ENCODE measurements at regions not wholly inside any gene's neighbourhood (a gene's known extent, or its start where the extent isn't known, plus 50 kb on each side); places are given as distances from the start of the nearest gene placed in this dataset.

GRCh38 chrX:75911716-75912115, 126.7 kb upstream of the MAGEE2 start:
- ChIA-PET POLR2A (no interaction called here), CTCF (no interaction called here)
- Histone ChIP-seq H3K36me3 (ENCODE audit: control insufficient read depth in 2 of 2, insufficient read depth in 1 of 2, low read length in 2 of 2) (no peaks in the 10 kb centered on the region), H3K4me3 (ENCODE audit: low read depth, low read length) (no peak overlapping the region), H3K9me3 (ENCODE audit: control insufficient read depth, insufficient read depth, low read depth, low read length) (no peaks in the 10 kb centered on the region; the same call in 1 of the 2 replicates), H3K27ac (ENCODE audit: extremely low read depth, low read depth, low read length) (no peak overlapping the region), H3K4me1 (ENCODE audit: control insufficient read depth, insufficient read depth, low read length) (no peaks in the 10 kb centered on the region)
- no peak for TF ChIP-seq ZNF623 (tag by site-specific recombination; IDR thresholded peaks at IDR 0.05)
- no peak for TF ChIP-seq BCL11B (tag by site-specific recombination; IDR thresholded peaks at IDR 0.05; ENCODE audit: low read depth)
- TF ChIP-seq, protein P1, sequence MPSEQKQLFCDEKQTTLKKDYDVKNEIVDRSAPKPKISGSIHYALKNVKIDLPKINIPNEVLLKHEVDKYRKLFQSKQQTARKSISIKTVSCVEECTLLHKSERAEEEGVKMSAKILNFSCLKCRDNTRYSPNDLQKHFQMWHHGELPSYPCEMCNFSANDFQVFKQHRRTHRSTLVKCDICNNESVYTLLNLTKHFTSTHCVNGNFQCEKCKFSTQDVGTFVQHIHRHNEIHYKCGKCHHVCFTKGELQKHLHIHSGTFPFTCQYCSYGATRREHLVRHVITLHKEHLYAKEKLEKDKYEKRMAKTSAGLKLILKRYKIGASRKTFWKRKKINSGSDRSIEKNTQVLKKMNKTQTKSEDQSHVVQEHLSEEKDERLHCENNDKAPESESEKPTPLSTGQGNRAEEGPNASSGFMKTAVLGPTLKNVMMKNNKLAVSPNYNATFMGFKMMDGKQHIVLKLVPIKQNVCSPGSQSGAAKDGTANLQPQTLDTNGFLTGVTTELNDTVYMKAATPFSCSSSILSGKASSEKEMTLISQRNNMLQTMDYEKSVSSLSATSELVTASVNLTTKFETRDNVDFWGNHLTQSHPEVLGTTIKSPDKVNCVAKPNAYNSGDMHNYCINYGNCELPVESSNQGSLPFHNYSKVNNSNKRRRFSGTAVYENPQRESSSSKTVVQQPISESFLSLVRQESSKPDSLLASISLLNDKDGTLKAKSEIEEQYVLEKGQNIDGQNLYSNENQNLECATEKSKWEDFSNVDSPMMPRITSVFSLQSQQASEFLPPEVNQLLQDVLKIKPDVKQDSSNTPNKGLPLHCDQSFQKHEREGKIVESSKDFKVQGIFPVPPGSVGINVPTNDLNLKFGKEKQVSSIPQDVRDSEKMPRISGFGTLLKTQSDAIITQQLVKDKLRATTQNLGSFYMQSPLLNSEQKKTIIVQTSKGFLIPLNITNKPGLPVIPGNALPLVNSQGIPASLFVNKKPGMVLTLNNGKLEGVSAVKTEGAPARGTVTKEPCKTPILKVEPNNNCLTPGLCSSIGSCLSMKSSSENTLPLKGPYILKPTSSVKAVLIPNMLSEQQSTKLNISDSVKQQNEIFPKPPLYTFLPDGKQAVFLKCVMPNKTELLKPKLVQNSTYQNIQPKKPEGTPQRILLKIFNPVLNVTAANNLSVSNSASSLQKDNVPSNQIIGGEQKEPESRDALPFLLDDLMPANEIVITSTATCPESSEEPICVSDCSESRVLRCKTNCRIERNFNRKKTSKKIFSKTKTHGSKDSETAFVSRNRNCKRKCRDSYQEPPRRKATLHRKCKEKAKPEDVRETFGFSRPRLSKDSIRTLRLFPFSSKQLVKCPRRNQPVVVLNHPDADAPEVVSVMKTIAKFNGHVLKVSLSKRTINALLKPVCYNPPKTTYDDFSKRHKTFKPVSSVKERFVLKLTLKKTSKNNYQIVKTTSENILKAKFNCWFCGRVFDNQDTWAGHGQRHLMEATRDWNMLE (tag by site-specific recombination; conservative IDR thresholded peaks at IDR 0.05; ENCODE audit: low read depth): no peak
- TF ChIP-seq ZNF596 (tag by site-specific recombination; IDR thresholded peaks at IDR 0.05): no peak
- no peak for TF ChIP-seq ZNF184 (tag by site-specific recombination; IDR thresholded peaks at IDR 0.05)
- no peak for TF ChIP-seq TCF7L2 (IDR thresholded peaks at IDR 0.05; ENCODE audit: borderline replicate concordance, low read depth, low read length)
- TF ChIP-seq, protein P2, sequence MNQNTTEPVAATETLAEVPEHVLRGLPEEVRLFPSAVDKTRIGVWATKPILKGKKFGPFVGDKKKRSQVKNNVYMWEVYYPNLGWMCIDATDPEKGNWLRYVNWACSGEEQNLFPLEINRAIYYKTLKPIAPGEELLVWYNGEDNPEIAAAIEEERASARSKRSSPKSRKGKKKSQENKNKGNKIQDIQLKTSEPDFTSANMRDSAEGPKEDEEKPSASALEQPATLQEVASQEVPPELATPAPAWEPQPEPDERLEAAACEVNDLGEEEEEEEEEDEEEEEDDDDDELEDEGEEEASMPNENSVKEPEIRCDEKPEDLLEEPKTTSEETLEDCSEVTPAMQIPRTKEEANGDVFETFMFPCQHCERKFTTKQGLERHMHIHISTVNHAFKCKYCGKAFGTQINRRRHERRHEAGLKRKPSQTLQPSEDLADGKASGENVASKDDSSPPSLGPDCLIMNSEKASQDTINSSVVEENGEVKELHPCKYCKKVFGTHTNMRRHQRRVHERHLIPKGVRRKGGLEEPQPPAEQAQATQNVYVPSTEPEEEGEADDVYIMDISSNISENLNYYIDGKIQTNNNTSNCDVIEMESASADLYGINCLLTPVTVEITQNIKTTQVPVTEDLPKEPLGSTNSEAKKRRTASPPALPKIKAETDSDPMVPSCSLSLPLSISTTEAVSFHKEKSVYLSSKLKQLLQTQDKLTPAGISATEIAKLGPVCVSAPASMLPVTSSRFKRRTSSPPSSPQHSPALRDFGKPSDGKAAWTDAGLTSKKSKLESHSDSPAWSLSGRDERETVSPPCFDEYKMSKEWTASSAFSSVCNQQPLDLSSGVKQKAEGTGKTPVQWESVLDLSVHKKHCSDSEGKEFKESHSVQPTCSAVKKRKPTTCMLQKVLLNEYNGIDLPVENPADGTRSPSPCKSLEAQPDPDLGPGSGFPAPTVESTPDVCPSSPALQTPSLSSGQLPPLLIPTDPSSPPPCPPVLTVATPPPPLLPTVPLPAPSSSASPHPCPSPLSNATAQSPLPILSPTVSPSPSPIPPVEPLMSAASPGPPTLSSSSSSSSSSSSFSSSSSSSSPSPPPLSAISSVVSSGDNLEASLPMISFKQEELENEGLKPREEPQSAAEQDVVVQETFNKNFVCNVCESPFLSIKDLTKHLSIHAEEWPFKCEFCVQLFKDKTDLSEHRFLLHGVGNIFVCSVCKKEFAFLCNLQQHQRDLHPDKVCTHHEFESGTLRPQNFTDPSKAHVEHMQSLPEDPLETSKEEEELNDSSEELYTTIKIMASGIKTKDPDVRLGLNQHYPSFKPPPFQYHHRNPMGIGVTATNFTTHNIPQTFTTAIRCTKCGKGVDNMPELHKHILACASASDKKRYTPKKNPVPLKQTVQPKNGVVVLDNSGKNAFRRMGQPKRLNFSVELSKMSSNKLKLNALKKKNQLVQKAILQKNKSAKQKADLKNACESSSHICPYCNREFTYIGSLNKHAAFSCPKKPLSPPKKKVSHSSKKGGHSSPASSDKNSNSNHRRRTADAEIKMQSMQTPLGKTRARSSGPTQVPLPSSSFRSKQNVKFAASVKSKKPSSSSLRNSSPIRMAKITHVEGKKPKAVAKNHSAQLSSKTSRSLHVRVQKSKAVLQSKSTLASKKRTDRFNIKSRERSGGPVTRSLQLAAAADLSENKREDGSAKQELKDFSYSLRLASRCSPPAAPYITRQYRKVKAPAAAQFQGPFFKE (tag by site-specific recombination; IDR thresholded peaks at IDR 0.05; ENCODE audit: borderline replicate concordance): no peak
- no peak for TF ChIP-seq ZNF354C (tag by site-specific recombination; IDR thresholded peaks at IDR 0.05; ENCODE audit: borderline replicate concordance, low read depth)
- TF ChIP-seq, protein P3, sequence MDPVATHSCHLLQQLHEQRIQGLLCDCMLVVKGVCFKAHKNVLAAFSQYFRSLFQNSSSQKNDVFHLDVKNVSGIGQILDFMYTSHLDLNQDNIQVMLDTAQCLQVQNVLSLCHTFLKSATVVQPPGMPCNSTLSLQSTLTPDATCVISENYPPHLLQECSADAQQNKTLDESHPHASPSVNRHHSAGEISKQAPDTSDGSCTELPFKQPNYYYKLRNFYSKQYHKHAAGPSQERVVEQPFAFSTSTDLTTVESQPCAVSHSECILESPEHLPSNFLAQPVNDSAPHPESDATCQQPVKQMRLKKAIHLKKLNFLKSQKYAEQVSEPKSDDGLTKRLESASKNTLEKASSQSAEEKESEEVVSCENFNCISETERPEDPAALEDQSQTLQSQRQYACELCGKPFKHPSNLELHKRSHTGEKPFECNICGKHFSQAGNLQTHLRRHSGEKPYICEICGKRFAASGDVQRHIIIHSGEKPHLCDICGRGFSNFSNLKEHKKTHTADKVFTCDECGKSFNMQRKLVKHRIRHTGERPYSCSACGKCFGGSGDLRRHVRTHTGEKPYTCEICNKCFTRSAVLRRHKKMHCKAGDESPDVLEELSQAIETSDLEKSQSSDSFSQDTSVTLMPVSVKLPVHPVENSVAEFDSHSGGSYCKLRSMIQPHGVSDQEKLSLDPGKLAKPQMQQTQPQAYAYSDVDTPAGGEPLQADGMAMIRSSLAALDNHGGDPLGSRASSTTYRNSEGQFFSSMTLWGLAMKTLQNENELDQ (tag by site-specific recombination; IDR thresholded peaks at IDR 0.05; ENCODE audit: low read depth): no peak

- no peak for TF ChIP-seq ZEB2 (tag by site-specific recombination; IDR thresholded peaks at IDR 0.05)
- no peak for TF ChIP-seq ZNF670 (tag by site-specific recombination; IDR thresholded peaks at IDR 0.05; ENCODE audit: low read depth)
- H3K9me3 ChIP-seq (ENCODE audit: control insufficient read depth, insufficient read depth, low read depth, low read length): peaks cover 10% of the 10 kb centered on the region
- CTCF ChIA-PET: no interaction called here
- no peaks in the 10 kb centered on the region for H3K36me3 ChIP-seq (ENCODE audit: control insufficient read depth in 2 of 2, insufficient read depth in 1 of 2, low read length in 2 of 2)
- no peak overlapping the region for H3K27ac ChIP-seq (ENCODE audit: extremely low read depth, low read depth, low read length)
- no peak overlapping the region for H3K4me3 ChIP-seq (ENCODE audit: low read depth, low read length)
- H3K4me1 ChIP-seq (ENCODE audit: control insufficient read depth, insufficient read depth, low read length): no peaks in the 10 kb centered on the region
- POLR2A ChIA-PET: no interaction called here
These were observed 172.1 kb upstream of the MAGEE2 start for GRCh38 chrX:75957107-75957610.
